ENCODE measurements at regions not wholly inside any gene's neighbourhood (a gene's known extent, or its start where the extent isn't known, plus 50 kb on each side); places are given as distances from the start of the nearest gene placed in this dataset.

- TF ChIP-seq CTCF (IDR thresholded peaks at IDR 0.05): no peak
- TF ChIP-seq EZH2phosphoT487 (IDR thresholded peaks at IDR 0.05): no peak
- TF ChIP-seq EZH2 (IDR thresholded peaks at IDR 0.05): no peak
Measured at GRCh38 chr2:129087133-129087813, 768.6 kb upstream of the HS6ST1 start.

Data from neural progenitor cell (in vitro differentiated cells).